ENCODE measurements at regions not wholly inside any gene's neighbourhood (a gene's known extent, or its start where the extent isn't known, plus 50 kb on each side); places are given as distances from the start of the nearest gene placed in this dataset.

GRCh38 chr12:17264603-17265002 lies 658.6 kb upstream of the LMO3 start:
- ChIA-PET CTCF (ENCODE audit: partially characterized antibody) (no interaction called here), POLR2A (ENCODE audit: partially characterized antibody) (no interaction called here)
- Mint-ChIP-seq H3K4me3 (no peak overlapping the region), H3K36me3 (no peaks in the 10 kb centered on the region), H3K4me1 (no peaks in the 10 kb centered on the region), H3K9me3 (peaks cover 0 to 4% (median under 1%) of the 10 kb centered on the region in 8 donors), H3K27me3 (no peaks in the 10 kb centered on the region), H3K27ac (no peak overlapping the region)
- Histone ChIP-seq H3K9me3 (ENCODE audit: control insufficient read depth in 1 of 2, low read length in 2 of 2) (no peaks in the 10 kb centered on the region), H3K27me3 (ENCODE audit: insufficient read depth, low read length) (no peaks in the 10 kb centered on the region), H3K27ac (ENCODE audit: low read depth, low read length) (no peak overlapping the region), H3K4me3 (ENCODE audit: low read length in 2 of 2) (no peak overlapping the region), H3K36me3 (ENCODE audit: insufficient read depth, low read length) (no peaks in the 10 kb centered on the region), H3K4me1 (ENCODE audit: insufficient read depth, low read length) (no peaks in the 10 kb centered on the region)
- no peak for DNase-seq
- intact Hi-C loops (cut with micrococcal nuclease) = no loop called here

GRCh38 chr12:17239874-17240273 lies 633.9 kb upstream of the LMO3 start:
- Mint-ChIP-seq H3K9me3 (peaks cover 6 to 34% (median 14%) of the 10 kb centered on the region in 8 donors), H3K4me3 (no peak overlapping the region), H3K27me3 (no peaks in the 10 kb centered on the region), H3K27ac (no peak overlapping the region), H3K4me1 (no peaks in the 10 kb centered on the region), H3K36me3 (peaks cover 0 to 2% of the 10 kb centered on the region in 2 donors)
- no peaks in the 10 kb centered on the region for H3K27me3 ChIP-seq (ENCODE audit: insufficient read depth, low read length)
- ChIA-PET POLR2A (ENCODE audit: partially characterized antibody) (no interaction called here), CTCF (ENCODE audit: partially characterized antibody) (no interaction called here)
- H3K4me1 ChIP-seq (ENCODE audit: insufficient read depth, low read length) = no peaks in the 10 kb centered on the region
- DNase-seq = no peak
- intact Hi-C loops (cut with micrococcal nuclease) = no loop called here
- no peak overlapping the region for H3K27ac ChIP-seq (ENCODE audit: low read depth, low read length)
- no peaks in the 10 kb centered on the region for H3K9me3 ChIP-seq (ENCODE audit: control insufficient read depth in 1 of 2, low read length in 2 of 2)
- H3K36me3 ChIP-seq (ENCODE audit: insufficient read depth, low read length) = no peaks in the 10 kb centered on the region
- no peak overlapping the region for H3K4me3 ChIP-seq (ENCODE audit: low read length in 2 of 2)

- Mint-ChIP-seq H3K27ac (no peak overlapping the region), H3K4me3 (no peak overlapping the region), H3K27me3 (no peaks in the 10 kb centered on the region), H3K9me3 (peaks cover 0 to 21% (median 10%) of the 10 kb centered on the region in 8 donors), H3K4me1 (no peaks in the 10 kb centered on the region), H3K36me3 (no peaks in the 10 kb centered on the region)
- H3K27me3 ChIP-seq (ENCODE audit: insufficient read depth, low read length) = no peaks in the 10 kb centered on the region
- ChIA-PET POLR2A (ENCODE audit: partially characterized antibody) (no interaction called here), CTCF (ENCODE audit: partially characterized antibody) (no interaction called here)
- H3K9me3 ChIP-seq (ENCODE audit: control insufficient read depth in 1 of 2, low read length in 2 of 2) = peaks cover 0 to 3% of the 10 kb centered on the region in 2 donors
- intact Hi-C loops (cut with micrococcal nuclease) = no loop called here
- no peaks in the 10 kb centered on the region for H3K4me1 ChIP-seq (ENCODE audit: insufficient read depth, low read length)
- H3K4me3 ChIP-seq (ENCODE audit: low read length in 2 of 2) = no peak overlapping the region
- DNase-seq = no peak
- no peak overlapping the region for H3K27ac ChIP-seq (ENCODE audit: low read depth, low read length)
- no peaks in the 10 kb centered on the region for H3K36me3 ChIP-seq (ENCODE audit: insufficient read depth, low read length)
Measured at GRCh38 chr12:17235996-17236395, 630.0 kb upstream of the LMO3 start.

- Mint-ChIP-seq H3K9me3 (peaks cover 0 to 8% (median 1%) of the 10 kb centered on the region in 8 donors), H3K27ac (no peak overlapping the region), H3K4me1 (no peaks in the 10 kb centered on the region), H3K27me3 (no peaks in the 10 kb centered on the region), H3K4me3 (no peak overlapping the region), H3K36me3 (no peaks in the 10 kb centered on the region)
- H3K27me3 ChIP-seq (ENCODE audit: insufficient read depth, low read length) = no peaks in the 10 kb centered on the region
- no peaks in the 10 kb centered on the region for H3K36me3 ChIP-seq (ENCODE audit: insufficient read depth, low read length)
- intact Hi-C loops (cut with micrococcal nuclease) = no loop called here
- no peak for DNase-seq
- H3K4me3 ChIP-seq (ENCODE audit: low read length in 2 of 2) = no peak overlapping the region
- H3K9me3 ChIP-seq (ENCODE audit: control insufficient read depth in 1 of 2, low read length in 2 of 2) = no peaks in the 10 kb centered on the region
- no peak overlapping the region for H3K27ac ChIP-seq (ENCODE audit: low read depth, low read length)
- H3K4me1 ChIP-seq (ENCODE audit: insufficient read depth, low read length) = no peaks in the 10 kb centered on the region
- CTCF ChIA-PET (ENCODE audit: partially characterized antibody) = no interaction called here
- POLR2A ChIA-PET (ENCODE audit: partially characterized antibody) = no interaction called here
Measured at GRCh38 chr12:17215759-17216570, 610.0 kb upstream of the LMO3 start.

- Histone ChIP-seq H3K36me3 (ENCODE audit: insufficient read depth, low read length) (no peaks in the 10 kb centered on the region), H3K4me1 (ENCODE audit: insufficient read depth, low read length) (no peaks in the 10 kb centered on the region), H3K9me3 (ENCODE audit: control insufficient read depth in 1 of 2, low read length in 2 of 2) (no peaks in the 10 kb centered on the region), H3K4me3 (ENCODE audit: low read length in 2 of 2) (no peak overlapping the region), H3K27me3 (ENCODE audit: insufficient read depth, low read length) (no peaks in the 10 kb centered on the region), H3K27ac (ENCODE audit: low read depth, low read length) (no peak overlapping the region)
- CTCF ChIA-PET (ENCODE audit: partially characterized antibody) = no interaction called here
- Mint-ChIP-seq H3K4me3 (no peak overlapping the region), H3K36me3 (no peaks in the 10 kb centered on the region), H3K9me3 (peaks cover 0 to 10% (median 4%) of the 10 kb centered on the region in 8 donors), H3K4me1 (no peaks in the 10 kb centered on the region), H3K27ac (no peak overlapping the region), H3K27me3 (no peaks in the 10 kb centered on the region)
- POLR2A ChIA-PET (ENCODE audit: partially characterized antibody) = no interaction called here
- intact Hi-C loops (cut with micrococcal nuclease) = no loop called here
- no peak for DNase-seq
Measured at GRCh38 chr12:17214929-17215328, 609.0 kb upstream of the LMO3 start.

- Histone ChIP-seq H3K27me3 (ENCODE audit: insufficient read depth, low read length) (no peaks in the 10 kb centered on the region), H3K36me3 (ENCODE audit: insufficient read depth, low read length) (no peaks in the 10 kb centered on the region), H3K4me3 (ENCODE audit: low read length in 2 of 2) (no peak overlapping the region), H3K27ac (ENCODE audit: low read depth, low read length) (no peak overlapping the region), H3K4me1 (ENCODE audit: insufficient read depth, low read length) (no peaks in the 10 kb centered on the region), H3K9me3 (ENCODE audit: control insufficient read depth in 1 of 2, low read length in 2 of 2) (peaks cover 0 to 3% of the 10 kb centered on the region in 2 donors)
- H3K4me1 Mint-ChIP-seq = no peaks in the 10 kb centered on the region
- ChIA-PET POLR2A (ENCODE audit: partially characterized antibody) (no interaction called here), CTCF (ENCODE audit: partially characterized antibody) (no interaction called here)
- H3K27me3 Mint-ChIP-seq = no peaks in the 10 kb centered on the region
- peaks cover 0 to 21% (median 8%) of the 10 kb centered on the region in 8 donors for H3K9me3 Mint-ChIP-seq
- intact Hi-C loops (cut with micrococcal nuclease) = no loop called here
- no peak overlapping the region for H3K4me3 Mint-ChIP-seq
- H3K36me3 Mint-ChIP-seq = no peaks in the 10 kb centered on the region
- no peak overlapping the region for H3K27ac Mint-ChIP-seq
- DNase-seq = no peak
Measured at GRCh38 chr12:17206553-17206952, 600.6 kb upstream of the LMO3 start.

GRCh38 chr12:17204289-17205054 lies 598.5 kb upstream of the LMO3 start:
- H3K27ac ChIP-seq (ENCODE audit: low read depth, low read length) = no peak overlapping the region
- H3K36me3 ChIP-seq (ENCODE audit: insufficient read depth, low read length) = no peaks in the 10 kb centered on the region
- Mint-ChIP-seq H3K9me3 (peaks cover 0 to 16% (median 7%) of the 10 kb centered on the region in 8 donors), H3K4me1 (no peaks in the 10 kb centered on the region), H3K36me3 (no peaks in the 10 kb centered on the region), H3K27ac (no peak overlapping the region), H3K4me3 (no peak overlapping the region), H3K27me3 (no peaks in the 10 kb centered on the region)
- DNase-seq = no peak
- no peak overlapping the region for H3K4me3 ChIP-seq (ENCODE audit: low read length in 2 of 2)
- H3K9me3 ChIP-seq (ENCODE audit: control insufficient read depth in 1 of 2, low read length in 2 of 2) = peaks cover 0 to 3% of the 10 kb centered on the region in 2 donors
- H3K4me1 ChIP-seq (ENCODE audit: insufficient read depth, low read length) = no peaks in the 10 kb centered on the region
- H3K27me3 ChIP-seq (ENCODE audit: insufficient read depth, low read length) = no peaks in the 10 kb centered on the region
- ChIA-PET CTCF (ENCODE audit: partially characterized antibody) (no interaction called here), POLR2A (ENCODE audit: partially characterized antibody) (no interaction called here)
- intact Hi-C loops (cut with micrococcal nuclease) = no loop called here

Measured in CD4-positive, alpha-beta memory T cell (primary cell).